ENCODE measurements at regions not wholly inside any gene's neighbourhood (a gene's known extent, or its start where the extent isn't known, plus 50 kb on each side); places are given as distances from the start of the nearest gene placed in this dataset.

- DNase-seq, result no peak
Observed at GRCh38 chr5:89606939-89607534, 724.1 kb upstream of the MEF2C start.

- no peak for DNase-seq
Observed at GRCh38 chr5:89604342-89604741, 721.4 kb upstream of the MEF2C start.

- no peak for DNase-seq
Observed at GRCh38 chr5:89601880-89602279, 718.9 kb upstream of the MEF2C start.

- DNase-seq, result no peak
Observed at GRCh38 chr5:89597878-89598277, 714.9 kb upstream of the MEF2C start.

- no peak for DNase-seq
Observed at GRCh38 chr5:89596821-89597220, 713.8 kb upstream of the MEF2C start.

- no peak for DNase-seq
Observed at GRCh38 chr5:89595056-89595455, 712.1 kb upstream of the MEF2C start.

GRCh38 chr5:89584339-89584956, 701.5 kb upstream of the MEF2C start:
- DNase-seq, result no peak

GRCh38 chr5:89583534-89583933, 700.5 kb upstream of the MEF2C start:
- DNase-seq, result no peak

GRCh38 chr5:89582768-89583339, 699.9 kb upstream of the MEF2C start:
- no peak for DNase-seq

GRCh38 chr5:89580976-89581375, 698.0 kb upstream of the MEF2C start:
- DNase-seq, result no peak

- DNase-seq, result peak; percentile 29
Observed at GRCh38 chr5:89575319-89575718, 692.3 kb upstream of the MEF2C start.

- DNase-seq, result no peak
Observed at GRCh38 chr5:89573345-89573744, 690.4 kb upstream of the MEF2C start.

GRCh38 chr5:89572696-89573095, 689.7 kb upstream of the MEF2C start:
- DNase-seq, result no peak

GRCh38 chr5:89570557-89570956, 687.6 kb upstream of the MEF2C start:
- DNase-seq, result no peak

- no peak for DNase-seq
Observed at GRCh38 chr5:89566340-89566739, 683.4 kb upstream of the MEF2C start.

- no peak for DNase-seq
Observed at GRCh38 chr5:89560696-89561095, 677.7 kb upstream of the MEF2C start.

GRCh38 chr5:89556215-89556913, 673.4 kb upstream of the MEF2C start:
- no peak for DNase-seq

GRCh38 chr5:89546657-89547056, 663.7 kb upstream of the MEF2C start:
- DNase-seq, result no peak

GRCh38 chr5:89545626-89546025, 662.6 kb upstream of the MEF2C start:
- DNase-seq, result no peak

GRCh38 chr5:89545076-89545475, 662.1 kb upstream of the MEF2C start:
- no peak for DNase-seq

GRCh38 chr5:89542736-89543135, 659.8 kb upstream of the MEF2C start:
- DNase-seq, result no peak

GRCh38 chr5:89537800-89538199, 654.8 kb upstream of the MEF2C start:
- DNase-seq, result no peak

GRCh38 chr5:89536020-89536419, 653.0 kb upstream of the MEF2C start:
- no peak for DNase-seq

GRCh38 chr5:89535411-89535810, 652.4 kb upstream of the MEF2C start:
- DNase-seq, result no peak

All from NCI-H526 treated with DMSO at 0.1 percent for 48 hours (cell line).